Psoas muscle (tissue), 7 donors: ENCODE measurements at regions not wholly inside any gene's neighbourhood (a gene's known extent, or its start where the extent isn't known, plus 50 kb on each side); places are given as distances from the start of the nearest gene placed in this dataset.
A peak's percentile ranks its signal among the peaks of the same experiment; 100 is the strongest.

Source experiments
- ATAC-seq, 4 donors: fragments of 200-7000 bp; cut with Tn5 transposase; one replicate each; pipeline ENCODE4 v1.9.1; 2020; ENCODE audit warnings: moderate library complexity in 3 of 4, mild to moderate bottlenecking in 2 of 4
- DNase-seq, 2 donors: peaks; one replicate each; pipeline ENCODE4 v3.0.0-alpha.2; 2020
- H3K27ac ChIP-seq: fragments of 200-600 bp; one replicate; pipeline ENCODE4 v1.8.0; 2022
- H3K27me3 ChIP-seq, 3 donors: fragments of 200-600 bp in 1 of 3; one replicate each; pipeline versions ENCODE4 v1.6.1 to v1.8.0; 2013 to 2022; ENCODE audit warnings: low read length in 2 of 3, mild to moderate bottlenecking in 2 of 3, moderate library complexity in 1 of 3; ENCODE audit not compliant: insufficient read depth in 3 of 3
- H3K36me3 ChIP-seq, 2 donors: fragments of 200-600 bp in 1 of 2; one replicate each; pipeline versions ENCODE4 v1.6.1 to v1.8.0; 2013 to 2022; ENCODE audit warnings: low read depth in 1 of 2, mild to moderate bottlenecking in 1 of 2, moderate library complexity in 1 of 2; ENCODE audit not compliant: insufficient read depth in 1 of 2
- H3K4me1 ChIP-seq: fragments of 200-600 bp; one replicate; pipeline ENCODE4 v1.8.0; 2022
- H3K4me3 ChIP-seq: fragments of 200-600 bp; one replicate; pipeline ENCODE4 v1.8.0; 2022; ENCODE audit warnings: mild to moderate bottlenecking
- H3K9me3 ChIP-seq: fragments of 200-600 bp; one replicate; pipeline ENCODE4 v1.8.0; 2022
- CTCF ChIP-seq: fragments of 200-600 bp; IDR thresholded peaks from one replicate; pipeline ENCODE4 v1.8.0; 2022; ENCODE audit warnings: antibody characterized with exemption
- WGBS, 3 donors: extraction: QIAGEN DNeasy Blood & Tissue Kit; methylation state at CpG; one replicate each; pipeline versions ENCODE4 v1.1.6 to v1.1.7; 2013; 5-methylcytosine and 5-hydroxymethylcytosine counted together
- intact Hi-C, 2 donors: fragments of 100-400 bp; cut with DNase I; formaldehyde crosslinking; loops; one replicate each; pipeline versions ENCODE4 v1.11.0 to v1.14.2; 2022
- donor health status: healthy with polysubstance abuse.
- donor health status: DM: no; HTN: no; CAD: no; lungs with moderate emphysema.
- donor health status: Bipolar disorder and iron deficiency.
- donor health status: healthy.
- donor health status: DM: yes; HTN: yes; CAD: no.
- donor health status: DM: no; HTN: no; CAD: no.
- donor health status: DM: yes; HTN: yes; CAD: no.

DNA sequence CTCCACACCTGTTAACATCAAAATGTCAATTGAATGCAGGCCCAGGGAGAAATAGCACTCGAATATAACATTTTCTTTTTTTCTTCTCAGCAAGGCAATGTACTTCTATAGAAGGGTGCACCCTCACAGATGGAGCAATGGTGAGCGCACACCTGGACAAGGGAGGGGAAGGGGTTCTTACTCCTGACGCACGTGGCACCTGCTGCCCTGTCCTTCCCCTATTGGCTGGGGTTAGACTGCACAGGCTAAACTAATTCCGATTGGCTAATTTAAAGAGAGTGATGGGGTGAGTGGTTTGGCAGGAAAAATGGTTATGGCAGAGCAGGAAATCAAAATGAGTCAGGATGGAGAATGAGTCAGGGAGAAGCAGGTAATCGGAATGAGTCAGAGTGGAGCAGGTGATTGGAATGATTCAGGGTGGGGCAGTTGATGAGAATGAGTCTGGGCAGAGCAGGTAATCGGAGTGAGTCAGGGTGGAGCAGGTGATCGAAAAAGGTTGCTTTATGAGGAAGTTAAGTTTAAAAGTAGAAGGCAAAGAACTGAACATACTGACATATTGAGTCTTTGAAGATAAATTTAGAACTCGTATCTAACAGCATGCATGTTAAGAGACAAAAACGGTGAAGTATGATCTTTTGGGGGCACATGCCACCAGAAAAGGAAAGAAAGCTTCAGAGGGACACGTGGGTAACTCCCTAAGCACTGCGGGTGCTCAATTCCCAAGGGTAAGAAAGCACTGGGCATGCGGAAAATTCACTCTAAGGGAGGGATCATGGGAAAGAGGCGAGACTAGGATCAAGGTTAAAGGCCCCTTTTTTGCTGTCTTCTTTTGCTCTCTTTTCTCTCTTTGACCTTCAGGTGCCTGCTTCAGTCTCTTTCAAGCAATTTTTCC is 72.9 kb upstream of the GALNT15 start:
- WGBS, 3 donors: 79 to 85% (median 80%) methylated on average over 14 of the region's 14 CpGs
- H3K27me3 ChIP-seq: no peaks in the 10 kb centered on the region
- no peak for DNase-seq
- H3K36me3 ChIP-seq: no peaks in the 10 kb centered on the region
- no peaks in the 10 kb centered on the region for H3K9me3 ChIP-seq
- H3K4me3 ChIP-seq: no peak overlapping the region
- intact Hi-C loops: no loop called here
- no peak for TF ChIP-seq CTCF
- H3K4me1 ChIP-seq: peaks cover 18% of the 10 kb centered on the region
- peak overlapping the region; percentile 70 for H3K27ac ChIP-seq
- ATAC-seq: peak; percentile 63 to 77 (median 68)

DNA sequence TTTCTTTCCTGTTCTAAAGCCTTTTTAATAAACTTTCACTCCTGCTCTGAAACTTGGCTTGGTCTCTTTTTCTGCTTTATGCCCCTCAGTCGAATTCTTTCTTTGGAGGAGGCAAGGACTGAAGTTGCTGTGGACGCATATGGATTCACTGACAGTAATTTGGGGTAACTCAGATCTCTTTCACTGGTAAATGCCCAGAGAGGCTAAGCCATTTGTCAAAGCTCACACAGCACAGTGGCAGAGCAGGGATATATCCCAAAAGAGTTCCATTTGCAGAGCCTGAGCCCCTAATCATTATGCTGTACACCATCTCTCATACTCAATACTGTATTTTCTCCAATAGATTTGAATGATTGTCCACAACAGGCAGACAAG is 72.3 kb upstream of the GALNT15 start:
- 92 to 94% (median 93%) methylated on average over 2 of the region's 2 CpGs for WGBS, 3 donors
- Histone ChIP-seq H3K4me1 (peaks cover 18% of the 10 kb centered on the region), H3K9me3 (no peaks in the 10 kb centered on the region), H3K4me3 (no peak overlapping the region), H3K27me3 (no peaks in the 10 kb centered on the region), H3K27ac (peak overlapping the region; percentile 70), H3K36me3 (no peaks in the 10 kb centered on the region)
- no peak for TF ChIP-seq CTCF
- DNase-seq (no peak), ATAC-seq (no peak)
- intact Hi-C loops: no loop called here

DNA sequence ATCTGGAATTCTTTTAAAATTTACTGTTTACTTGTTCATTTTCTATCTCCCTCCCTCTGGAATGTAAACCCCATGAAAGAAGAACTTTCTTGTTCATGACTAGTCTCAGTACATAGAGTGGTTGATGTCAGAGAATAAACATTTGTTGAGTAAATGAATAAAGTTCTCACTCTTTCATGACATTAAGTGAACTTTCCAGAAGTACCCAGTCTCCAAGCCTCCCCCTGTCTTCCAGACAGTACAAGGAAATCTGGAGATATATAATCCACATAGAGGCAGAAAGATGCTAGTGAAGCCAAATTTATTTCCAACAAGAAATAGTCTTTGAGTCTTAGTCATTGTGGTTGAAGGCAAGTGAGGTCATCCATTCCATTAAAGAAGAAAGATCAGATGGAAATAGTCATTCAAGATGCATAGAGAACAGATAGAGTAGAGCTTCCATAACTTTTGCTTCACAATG is 71.5 kb upstream of the GALNT15 start:
- Histone ChIP-seq H3K4me3 (no peak overlapping the region), H3K4me1 (peaks cover 18% of the 10 kb centered on the region), H3K36me3 (no peaks in the 10 kb centered on the region), H3K27me3 (no peaks in the 10 kb centered on the region), H3K9me3 (no peaks in the 10 kb centered on the region), H3K27ac (peak overlapping the region; percentile 70)
- intact Hi-C loops: no loop called here
- peak; percentile 38 to 69 (median 43) for ATAC-seq
- no peak for DNase-seq
- no peak for TF ChIP-seq CTCF

DNA sequence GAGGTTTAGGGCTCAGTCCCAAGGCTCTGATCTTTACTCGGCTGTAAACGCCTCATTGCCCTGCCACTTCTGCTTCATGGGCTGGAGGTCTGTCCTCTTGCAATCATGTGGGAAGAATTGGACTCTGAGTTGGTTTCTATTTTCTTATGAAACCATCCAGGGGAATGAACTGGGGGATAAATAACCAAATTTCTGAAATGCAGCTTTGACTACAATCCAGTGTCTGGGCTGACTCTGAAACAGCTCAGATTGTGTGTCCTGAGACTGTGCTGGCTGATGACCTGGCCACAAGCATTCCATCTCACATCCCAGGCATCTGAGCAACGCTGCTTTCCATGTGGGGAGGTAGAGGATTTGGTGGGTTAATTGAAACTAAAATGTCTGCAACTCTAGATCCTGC is 71.0 kb upstream of the GALNT15 start:
- H3K27me3 ChIP-seq: no peaks in the 10 kb centered on the region
- H3K27ac ChIP-seq: peak overlapping the region; percentile 70
- ATAC-seq (peak; percentile 45 to 65 (median 62)), DNase-seq (peak in 1 of 2 donors; percentile 39)
- no peak overlapping the region for H3K4me3 ChIP-seq
- TF ChIP-seq CTCF: no peak
- H3K36me3 ChIP-seq: no peaks in the 10 kb centered on the region
- intact Hi-C loops: no loop called here
- 56 to 81% (median 56%) methylated on average over 3 of the region's 3 CpGs for whole genome bisulfite sequencing, 3 donors
- H3K9me3 ChIP-seq: no peaks in the 10 kb centered on the region
- H3K4me1 ChIP-seq: peaks cover 18% of the 10 kb centered on the region

GRCh38 chr3:16104156-16104555 is 70.3 kb upstream of the GALNT15 start:
- no peak overlapping the region for H3K4me3 ChIP-seq
- 84 to 91% (median 90%) methylated on average over 2 of the region's 2 CpGs for WGBS, 3 donors
- ATAC-seq (no peak), DNase-seq (no peak)
- no peak overlapping the region for H3K27ac ChIP-seq
- intact Hi-C loops: no loop called here
- H3K27me3 ChIP-seq: no peaks in the 10 kb centered on the region
- no peak for TF ChIP-seq CTCF
- H3K36me3 ChIP-seq: no peaks in the 10 kb centered on the region
- H3K4me1 ChIP-seq: peaks cover 18% of the 10 kb centered on the region
- no peaks in the 10 kb centered on the region for H3K9me3 ChIP-seq
